SK-N-SH (cell line): ENCODE measurements at regions not wholly inside any gene's neighbourhood (a gene's known extent, or its start where the extent isn't known, plus 50 kb on each side); places are given as distances from the start of the nearest gene placed in this dataset.

Source experiments
- CTCF ChIA-PET: fragments of 300-600, 350-600 bp; formaldehyde crosslinking; extraction: SDS; loops from one replicate; lab custom pipeline; 2021; lab: Yijun Ruan, JAX
- POLR2A ChIA-PET: fragments of 350-600 bp; sonication (Branson Sonifier 250); formaldehyde crosslinking; extraction: SDS; loops from one replicate; lab custom pipeline; 2020; ENCODE audit warnings: antibody characterized with exemption, inconsistent platforms; lab: Yijun Ruan, JAX
- DNase-seq: peaks from one replicate; pipeline ENCODE4 v3.0.0; 2012
- H2AFZ ChIP-seq: fragments of 200-600 bp; sonication (generic); 2 replicates; pipeline ENCODE4 v1.8.1; 2016; ENCODE audit warnings: antibody characterized with exemption, mild to moderate bottlenecking, low read depth
- H3F3A ChIP-seq: fragments of 200-600 bp; sonication (generic); replicated peaks from 2 replicates; pipeline ENCODE3; 2016; ENCODE audit warnings: antibody characterized with exemption, mild to moderate bottlenecking; ENCODE audit not compliant: insufficient read depth
- H3K27ac ChIP-seq, 2 experiments: fragments of 200-500 bp in 1 of 2; fragments of 200-600 bp in 1 of 2; sonication (Bioruptor generic) in 1 of 2; sonication (generic), shearing (Covaris generic) in 1 of 2; 2 replicates each; pipeline versions ENCODE4 v1.5.1 to v1.6.1; 2014 to 2016; ENCODE audit warnings: low read depth in 2 of 2, inconsistent platforms in 1 of 2, low read length in 1 of 2, mild to moderate bottlenecking in 1 of 2, mixed read lengths in 1 of 2
- H3K27me3 ChIP-seq: fragments of 200-600 bp; sonication (generic), shearing (Covaris generic); 2 replicates; pipeline ENCODE4 v1.6.1; 2016; ENCODE audit warnings: mixed run types; ENCODE audit not compliant: insufficient read depth
- H3K36me3 ChIP-seq, 2 experiments: fragments of 200-500 bp in 1 of 2; fragments of 200-600 bp in 1 of 2; sonication (Bioruptor generic) in 1 of 2; sonication (generic) in 1 of 2; replicated peaks in 1 of 2; 2 replicates each; pipeline versions ENCODE3 to v1.5.1; 2014 to 2016; ENCODE audit warnings: low read length in 1 of 2, mild to moderate bottlenecking in 1 of 2; ENCODE audit not compliant: insufficient read depth in 2 of 2, control insufficient read depth in 1 of 2
- H3K4me1 ChIP-seq, 2 experiments: fragments of 200-500 bp in 1 of 2; fragments of 200-600 bp in 1 of 2; sonication (Bioruptor generic) in 1 of 2; sonication (generic), shearing (Covaris generic) in 1 of 2; 2 replicates each; pipeline versions ENCODE4 v1.5.1 to v1.6.1; 2014 to 2016; ENCODE audit warnings: low read depth in 1 of 2, low read length in 1 of 2, mixed run types in 1 of 2; ENCODE audit not compliant: insufficient read depth in 2 of 2, control insufficient read depth in 1 of 2
- H3K4me2 ChIP-seq: fragments of 200-600 bp; sonication (generic), shearing (Covaris generic); 2 replicates; pipeline ENCODE4 v1.6.1; 2017; ENCODE audit warnings: mixed run types
- H3K4me3 ChIP-seq, 2 experiments: fragments of 200-500 bp in 1 of 2; fragments of 200-600 bp in 1 of 2; sonication (Bioruptor generic) in 1 of 2; sonication (generic), shearing (Covaris generic) in 1 of 2; 2 replicates each; pipeline versions ENCODE4 v1.5.1 to v1.8.1; 2014 to 2016; ENCODE audit warnings: low read depth in 2 of 2, inconsistent platforms in 1 of 2, low read length in 1 of 2, mild to moderate bottlenecking in 1 of 2, mixed read lengths in 1 of 2, moderate library complexity in 1 of 2
- H3K79me2 ChIP-seq: fragments of 200-600 bp; sonication (generic); 2 replicates; pipeline ENCODE4 v1.8.1; 2017; ENCODE audit warnings: mild to moderate bottlenecking; ENCODE audit not compliant: insufficient read depth
- H3K9ac ChIP-seq: fragments of 200-600 bp; sonication (generic); 2 replicates; pipeline ENCODE4 v1.6.1; 2017; ENCODE audit warnings: mixed run types
- H3K9me2 ChIP-seq: fragments of 200-600 bp; sonication (generic); 2 replicates; pipeline ENCODE4 v1.6.1; 2017; ENCODE audit warnings: mixed run types
- H3K9me3 ChIP-seq: fragments of 200-600 bp; sonication (generic); 2 replicates; pipeline ENCODE4 v1.6.1; 2017; ENCODE audit warnings: mixed run types, mild to moderate bottlenecking, moderate library complexity
- H4K20me1 ChIP-seq: fragments of 200-600 bp; sonication (generic); 2 replicates; pipeline ENCODE4 v1.6.1; 2017; ENCODE audit warnings: mild to moderate bottlenecking, mixed run types; ENCODE audit not compliant: insufficient read depth
- CTCF ChIP-seq: fragments of 200-600 bp; sonication (generic); IDR thresholded peaks from 2 replicates; pipeline ENCODE4 v1.6.1; 2017; ENCODE audit warnings: antibody characterized with exemption, mild to moderate bottlenecking, moderate library complexity
- ELF1 ChIP-seq: IDR thresholded peaks from 2 replicates; pipeline ENCODE4 v1.4.0; 2012
- EP300 ChIP-seq, 2 experiments: IDR thresholded peaks; 2 replicates each; pipeline versions ENCODE4 v1.4.0 to v1.6.1; 2012; ENCODE audit warnings: borderline replicate concordance in 1 of 2, low read depth in 1 of 2, low read length in 1 of 2
- FOSL2 ChIP-seq: IDR thresholded peaks from 2 replicates; pipeline ENCODE4 v1.4.0; 2012; ENCODE audit warnings: low read depth, mild to moderate bottlenecking, moderate library complexity, borderline replicate concordance
- FOXJ3 ChIP-seq: sonication (generic); formaldehyde crosslinking; IDR thresholded peaks from 2 replicates; pipeline ENCODE4 v1.5.1; 2020; ENCODE audit warnings: mild to moderate bottlenecking, missing genetic modification reagents
- FOXM1 ChIP-seq: IDR thresholded peaks from 2 replicates; pipeline ENCODE4 v1.4.0; 2012; ENCODE audit warnings: low read depth, mild to moderate bottlenecking
- GATA2 ChIP-seq: sonication (generic); formaldehyde crosslinking; IDR thresholded peaks from 2 replicates; pipeline ENCODE4 v1.5.0; 2020; ENCODE audit warnings: mild to moderate bottlenecking, missing genetic modification reagents
- JUND ChIP-seq: IDR thresholded peaks from 2 replicates; pipeline ENCODE4 v1.4.0; 2012
- MEF2A ChIP-seq: IDR thresholded peaks from 2 replicates; pipeline ENCODE4 v1.4.0; 2012; ENCODE audit warnings: low read depth, borderline replicate concordance
- RAD21 ChIP-seq: IDR thresholded peaks from 2 replicates; pipeline ENCODE4 v1.6.1; 2012; ENCODE audit warnings: mild to moderate bottlenecking, low read length
- RXRA ChIP-seq: IDR thresholded peaks from 2 replicates; pipeline ENCODE4 v1.4.0; 2012; ENCODE audit warnings: low read depth, mild to moderate bottlenecking, borderline replicate concordance
- SMC3 ChIP-seq: IDR thresholded peaks from 2 replicates; pipeline ENCODE4 v1.6.1; 2012; ENCODE audit warnings: low read depth, low read length, improper control_type of control experiment
- TAF1 ChIP-seq: IDR thresholded peaks from 2 replicates; pipeline ENCODE4 v1.6.1; 2012; ENCODE audit warnings: low read depth, mild to moderate bottlenecking, low read length, moderate library complexity, borderline replicate concordance
- TCF12 ChIP-seq: IDR thresholded peaks from 2 replicates; pipeline ENCODE4 v1.4.0; 2012
- ZBTB33 ChIP-seq: IDR thresholded peaks from 2 replicates; pipeline ENCODE4 v1.4.0; 2012; ENCODE audit warnings: low read depth, borderline replicate concordance
- WGBS: methylation state at CpG from one replicate; pipeline ENCODE4 v1.1.6; 2017; ENCODE audit warnings: low lambda C conversion rate; 5-methylcytosine and 5-hydroxymethylcytosine counted together
- TF ChIP-seq, protein P1 (sequence below): fragments of 150-350 bp; IDR thresholded peaks from 2 replicates; pipeline ENCODE4 v1.6.1; 2017; ENCODE audit warnings: antibody characterized with exemption, low read length, low read depth, borderline replicate concordance
- TF ChIP-seq, protein P2 (sequence below): IDR thresholded peaks from 2 replicates; pipeline ENCODE4; 2012

DNA sequence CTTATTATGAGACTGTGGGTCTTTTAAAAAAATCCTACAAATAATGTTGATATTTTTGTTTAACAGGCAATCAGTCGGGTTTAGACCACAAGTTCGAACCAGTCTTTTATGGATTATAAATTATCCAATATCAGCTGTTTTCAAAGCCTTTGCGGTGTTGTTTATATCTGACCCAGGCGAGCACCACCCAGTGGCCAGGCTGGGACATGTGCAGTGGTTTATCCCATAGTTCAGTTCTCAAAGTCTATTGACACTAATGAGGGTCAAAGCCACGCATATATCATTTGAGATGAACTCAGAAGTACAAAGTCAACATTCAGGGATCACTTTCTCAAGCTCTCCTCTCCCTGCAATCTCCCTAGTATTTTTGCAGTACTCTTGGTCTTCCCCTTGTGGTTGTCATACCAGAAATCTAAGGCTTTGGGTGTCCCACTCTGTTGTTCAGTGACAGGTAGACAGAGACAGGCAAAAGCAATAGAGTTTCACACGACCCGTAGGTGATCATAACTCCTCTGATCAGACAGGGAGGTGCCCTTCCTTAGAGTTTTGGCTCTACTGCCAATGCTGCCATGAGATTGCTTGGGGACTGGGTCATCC lies 117.4 kb upstream of the POM121L12 start:
- DNase-seq: peak; percentile 49
- Histone ChIP-seq H2AFZ (no peak overlapping the region), H3K79me2 (no peaks in the 10 kb centered on the region), H3K27me3 (no peaks in the 10 kb centered on the region), H3K27ac (no peak overlapping the region), H3K4me1 (peaks cover 0 to 8% of the 10 kb centered on the region in 2 experiments; a peak in 1 of 4 replicates), H3K9me2 (peaks cover 3% of the 10 kb centered on the region; the same call in 1 of the 2 replicates), H3K4me2 (no peak overlapping the region), H3K4me3 (no peak overlapping the region; a peak in 1 of 4 replicates)
- ChIA-PET POLR2A (no interaction called here), CTCF (interaction anchor here (0.7 to 1.7 kb wide), 8 partner anchors 8 to 469 kb away, joined by 3 to 5 read pairs (median 3); no protein-coding TSS in a partner anchor)
- 29% methylated on average over 7 of the region's 7 CpGs for WGBS
- no peak for TF ChIP-seq TAF1
- TF ChIP-seq CTCF: peak; percentile 48
- peak; percentile 61 for TF ChIP-seq RAD21
- peak; percentile 26; the same call in 1 of the 2 replicates for TF ChIP-seq SMC3
- no peak for TF ChIP-seq TCF12
- TF ChIP-seq, all 33 proteins: peak for 3
- no peak overlapping the region for H3K9ac ChIP-seq
- no peaks in the 10 kb centered on the region for H4K20me1 ChIP-seq
- H3K9me3 ChIP-seq: no peaks in the 10 kb centered on the region; the same call in 1 of the 2 replicates
- H3K36me3 ChIP-seq: no peaks in the 10 kb centered on the region
- no peaks in the 10 kb centered on the region for H3F3A ChIP-seq

DNA sequence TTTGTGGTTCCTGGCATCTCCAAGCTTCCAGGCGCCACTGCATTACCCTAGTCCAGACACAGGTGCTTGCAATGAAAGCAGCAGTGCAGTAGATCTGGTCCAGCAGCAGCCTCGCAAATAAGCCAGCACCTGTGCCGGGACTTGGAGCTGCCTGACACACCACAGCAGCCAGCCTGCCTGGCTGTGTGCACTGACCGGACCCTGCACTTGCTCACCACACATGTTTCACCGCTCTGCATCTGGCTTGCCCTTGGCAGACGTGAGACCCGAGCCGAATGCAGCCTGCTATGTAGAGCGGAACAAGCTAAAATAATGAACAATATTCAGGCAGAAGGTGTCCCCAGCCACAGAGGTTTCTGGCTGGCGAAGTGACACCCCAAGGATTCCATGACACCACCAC lies 123.6 kb upstream of the POM121L12 start:
- H3K9ac ChIP-seq: no peak overlapping the region
- no peaks in the 10 kb centered on the region for H3F3A ChIP-seq
- no peak overlapping the region for H3K4me3 ChIP-seq
- TF ChIP-seq MEF2A (no peak), FOSL2 (no peak), EP300 (IDR thresholded peaks at IDR 0.05; ENCODE audit: borderline replicate concordance in 1 of 2, low read depth in 1 of 2, low read length in 1 of 2) (no peak)
- H3K27ac ChIP-seq: no peak overlapping the region
- no peak overlapping the region for H3K4me2 ChIP-seq
- CTCF ChIA-PET: interaction anchor here (1.4 kb wide), 1 partner anchor 49 kb away, joined by 4 read pairs; no protein-coding TSS in a partner anchor
- DNase-seq: no peak
- H3K4me1 ChIP-seq: no peaks in the 10 kb centered on the region; a peak in 1 of 4 replicates
- 47% methylated on average over 9 of the region's 10 CpGs for WGBS
- no peaks in the 10 kb centered on the region for H4K20me1 ChIP-seq
- H3K27me3 ChIP-seq: no peaks in the 10 kb centered on the region
- no peaks in the 10 kb centered on the region for H3K36me3 ChIP-seq
- H3K79me2 ChIP-seq: no peaks in the 10 kb centered on the region
- H3K9me3 ChIP-seq: 0 out of 2 replicates have a peak, but pooled peaks cover 4% of the 10 kb centered on the region
- H3K9me2 ChIP-seq: no peaks in the 10 kb centered on the region
- POLR2A ChIA-PET: no interaction called here
- no peak overlapping the region for H2AFZ ChIP-seq

GRCh38 chr7:52911326-52911725 lies 124.1 kb upstream of the POM121L12 start:
- H4K20me1 ChIP-seq: no peaks in the 10 kb centered on the region
- H2AFZ ChIP-seq: no peak overlapping the region
- H3K9ac ChIP-seq: no peak overlapping the region
- ChIA-PET POLR2A (no interaction called here), CTCF (interaction anchor here (1.4 kb wide), 1 partner anchor 49 kb away, joined by 4 read pairs; no protein-coding TSS in a partner anchor)
- H3K79me2 ChIP-seq: no peaks in the 10 kb centered on the region
- 0 out of 2 replicates have a peak, but pooled peaks cover 5% of the 10 kb centered on the region for H3K9me3 ChIP-seq
- no peaks in the 10 kb centered on the region for H3K27me3 ChIP-seq
- H3K4me2 ChIP-seq: no peak overlapping the region
- WGBS: no CpG with 5 or more reads among the region's 7 CpGs
- H3K4me3 ChIP-seq: no peak overlapping the region
- H3F3A ChIP-seq: no peaks in the 10 kb centered on the region
- no peak overlapping the region for H3K27ac ChIP-seq
- H3K9me2 ChIP-seq: no peaks in the 10 kb centered on the region
- no peaks in the 10 kb centered on the region; a peak in 1 of 4 replicates for H3K4me1 ChIP-seq
- DNase-seq: no peak
- no peaks in the 10 kb centered on the region for H3K36me3 ChIP-seq
- no peak for TF ChIP-seq FOXJ3
- no peak for TF ChIP-seq GATA2 (CRISPR knock-in tag)
- no peak for TF ChIP-seq ELF1
- TF ChIP-seq RXRA: no peak
- TF ChIP-seq, protein P1, sequence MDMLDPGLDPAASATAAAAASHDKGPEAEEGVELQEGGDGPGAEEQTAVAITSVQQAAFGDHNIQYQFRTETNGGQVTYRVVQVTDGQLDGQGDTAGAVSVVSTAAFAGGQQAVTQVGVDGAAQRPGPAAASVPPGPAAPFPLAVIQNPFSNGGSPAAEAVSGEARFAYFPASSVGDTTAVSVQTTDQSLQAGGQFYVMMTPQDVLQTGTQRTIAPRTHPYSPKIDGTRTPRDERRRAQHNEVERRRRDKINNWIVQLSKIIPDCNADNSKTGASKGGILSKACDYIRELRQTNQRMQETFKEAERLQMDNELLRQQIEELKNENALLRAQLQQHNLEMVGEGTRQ: no peak
- no peak for TF ChIP-seq JUND
- no peak for TF ChIP-seq ZBTB33
- TF ChIP-seq, protein P2, sequence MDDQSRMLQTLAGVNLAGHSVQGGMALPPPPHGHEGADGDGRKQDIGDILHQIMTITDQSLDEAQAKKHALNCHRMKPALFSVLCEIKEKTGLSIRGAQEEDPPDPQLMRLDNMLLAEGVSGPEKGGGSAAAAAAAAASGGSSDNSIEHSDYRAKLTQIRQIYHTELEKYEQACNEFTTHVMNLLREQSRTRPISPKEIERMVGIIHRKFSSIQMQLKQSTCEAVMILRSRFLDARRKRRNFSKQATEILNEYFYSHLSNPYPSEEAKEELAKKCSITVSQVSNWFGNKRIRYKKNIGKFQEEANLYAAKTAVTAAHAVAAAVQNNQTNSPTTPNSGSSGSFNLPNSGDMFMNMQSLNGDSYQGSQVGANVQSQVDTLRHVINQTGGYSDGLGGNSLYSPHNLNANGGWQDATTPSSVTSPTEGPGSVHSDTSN: no peak
- TF ChIP-seq FOXM1: no peak
